ENCODE measurements at regions not wholly inside any gene's neighbourhood (a gene's known extent, or its start where the extent isn't known, plus 50 kb on each side); places are given as distances from the start of the nearest gene placed in this dataset.

GRCh38 chr10:110364531-110364937 lies 59.8 kb upstream of the SMNDC1 start (continued):
- TF ChIP-seq, protein P1, sequence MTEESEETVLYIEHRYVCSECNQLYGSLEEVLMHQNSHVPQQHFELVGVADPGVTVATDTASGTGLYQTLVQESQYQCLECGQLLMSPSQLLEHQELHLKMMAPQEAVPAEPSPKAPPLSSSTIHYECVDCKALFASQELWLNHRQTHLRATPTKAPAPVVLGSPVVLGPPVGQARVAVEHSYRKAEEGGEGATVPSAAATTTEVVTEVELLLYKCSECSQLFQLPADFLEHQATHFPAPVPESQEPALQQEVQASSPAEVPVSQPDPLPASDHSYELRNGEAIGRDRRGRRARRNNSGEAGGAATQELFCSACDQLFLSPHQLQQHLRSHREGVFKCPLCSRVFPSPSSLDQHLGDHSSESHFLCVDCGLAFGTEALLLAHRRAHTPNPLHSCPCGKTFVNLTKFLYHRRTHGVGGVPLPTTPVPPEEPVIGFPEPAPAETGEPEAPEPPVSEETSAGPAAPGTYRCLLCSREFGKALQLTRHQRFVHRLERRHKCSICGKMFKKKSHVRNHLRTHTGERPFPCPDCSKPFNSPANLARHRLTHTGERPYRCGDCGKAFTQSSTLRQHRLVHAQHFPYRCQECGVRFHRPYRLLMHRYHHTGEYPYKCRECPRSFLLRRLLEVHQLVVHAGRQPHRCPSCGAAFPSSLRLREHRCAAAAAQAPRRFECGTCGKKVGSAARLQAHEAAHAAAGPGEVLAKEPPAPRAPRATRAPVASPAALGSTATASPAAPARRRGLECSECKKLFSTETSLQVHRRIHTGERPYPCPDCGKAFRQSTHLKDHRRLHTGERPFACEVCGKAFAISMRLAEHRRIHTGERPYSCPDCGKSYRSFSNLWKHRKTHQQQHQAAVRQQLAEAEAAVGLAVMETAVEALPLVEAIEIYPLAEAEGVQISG (CRISPR knock-in tag; IDR thresholded peaks at IDR 0.05), result no peak
- TF ChIP-seq ZNF710 (CRISPR knock-in tag; IDR thresholded peaks at IDR 0.05; ENCODE audit: borderline replicate concordance) (no peak), NR2F1 (CRISPR knock-in tag; IDR thresholded peaks at IDR 0.05) (no peak), SALL2 (CRISPR knock-in tag; IDR thresholded peaks at IDR 0.05) (no peak), ZNF563 (CRISPR knock-in tag; IDR thresholded peaks at IDR 0.05) (no peak), MYC (CRISPR knock-in tag; IDR thresholded peaks at IDR 0.05; ENCODE audit: borderline replicate concordance) (no peak), SNRNP70 (IDR thresholded peaks at IDR 0.05; ENCODE audit: low read depth, low read length) (no peak), MXI1 (IDR thresholded peaks at IDR 0.05; ENCODE audit: borderline replicate concordance, low read depth, low read length) (no peak), ETV5 (CRISPR knock-in tag; IDR thresholded peaks at IDR 0.05; ENCODE audit: borderline replicate concordance) (no peak), ATRX (CRISPR knock-in tag; IDR thresholded peaks at IDR 0.05; ENCODE audit: borderline replicate concordance) (no peak), ZNF776 (CRISPR knock-in tag; IDR thresholded peaks at IDR 0.05) (no peak)

Data from HepG2 (cell line).